ENCODE measurements at regions not wholly inside any gene's neighbourhood (a gene's known extent, or its start where the extent isn't known, plus 50 kb on each side); places are given as distances from the start of the nearest gene placed in this dataset.

DNA sequence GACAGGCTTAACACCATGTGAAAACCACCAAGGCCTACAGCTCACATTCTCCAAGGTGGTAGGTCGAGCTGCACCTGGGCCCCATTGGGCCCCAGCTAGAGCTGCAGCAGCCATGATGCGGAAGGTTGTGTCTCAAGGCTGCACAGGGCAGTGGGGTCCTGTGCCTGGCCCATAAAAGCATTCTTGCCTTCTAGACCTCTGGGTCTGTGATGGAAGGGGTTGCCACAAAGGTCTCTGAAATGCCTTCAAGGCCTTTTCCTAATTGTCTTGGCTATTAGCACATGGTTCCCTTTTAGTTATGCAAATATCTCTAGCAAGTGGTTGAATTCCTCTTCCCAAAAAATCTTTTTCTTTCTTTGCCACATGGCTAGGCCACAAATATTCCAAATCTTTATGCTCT, 52.5 kb upstream of the C11orf58 start:
- DNase-seq, result no peak

DNA sequence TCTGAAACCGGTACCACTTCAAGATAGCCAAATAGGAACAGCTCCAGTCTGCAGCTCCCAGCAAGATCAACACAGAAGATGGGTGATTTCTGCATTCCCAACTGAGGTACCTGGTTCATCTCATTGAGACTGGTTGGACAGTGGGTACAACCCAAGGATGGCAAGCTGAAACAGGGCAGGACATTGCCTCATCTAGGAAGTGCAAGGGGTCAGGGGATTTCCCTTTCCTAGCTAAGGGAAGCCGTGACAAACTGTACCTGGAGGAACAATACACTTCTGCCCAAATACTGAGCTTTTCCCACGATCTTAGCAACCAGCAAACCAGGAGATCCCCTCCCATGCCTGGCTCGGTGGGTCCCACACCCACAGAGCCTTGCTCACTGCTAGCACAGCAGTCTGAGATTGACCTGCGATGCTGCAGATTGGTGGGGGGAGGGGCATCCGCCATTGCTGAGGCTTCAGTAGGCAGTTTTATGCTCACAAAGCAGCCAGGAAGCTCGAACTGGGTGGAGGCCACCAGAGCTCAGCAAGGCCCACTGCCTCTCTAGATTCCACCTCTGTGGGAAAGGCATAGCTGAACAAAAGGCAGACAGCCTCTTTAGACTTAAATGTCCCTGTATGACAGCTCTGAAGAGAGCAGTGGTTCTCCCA, 59.9 kb upstream of the C11orf58 start:
- DNase-seq, result no peak

- no peak for DNase-seq
Measured at GRCh38 chr11:16669799-16670415, 68.5 kb upstream of the C11orf58 start.

GRCh38 chr11:16632295-16633200, 105.9 kb upstream of the C11orf58 start:
- DNase-seq, result no peak

DNA sequence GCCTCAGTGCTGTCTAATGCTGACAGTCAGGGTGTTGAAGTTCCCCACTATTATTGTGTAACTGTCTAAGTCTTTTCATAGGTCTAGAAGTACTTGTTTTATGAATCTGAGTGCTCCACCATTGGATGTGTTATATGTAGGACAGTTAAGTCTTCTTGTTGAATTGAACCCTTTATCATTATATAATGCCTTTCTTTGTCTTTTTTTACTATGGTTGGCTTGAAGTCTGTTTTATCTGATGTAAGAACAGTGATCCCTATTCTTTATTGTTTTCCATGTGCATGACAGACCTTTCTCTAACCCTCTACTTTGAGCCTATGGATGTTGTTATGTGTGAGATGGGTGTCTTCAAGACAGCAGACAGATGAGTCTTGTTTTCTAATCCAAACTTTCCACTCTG, 107.8 kb upstream of the C11orf58 start:
- no peak for DNase-seq

- no peak for DNase-seq
Measured at GRCh38 chr11:16618431-16618830, 120.0 kb upstream of the C11orf58 start.

DNA sequence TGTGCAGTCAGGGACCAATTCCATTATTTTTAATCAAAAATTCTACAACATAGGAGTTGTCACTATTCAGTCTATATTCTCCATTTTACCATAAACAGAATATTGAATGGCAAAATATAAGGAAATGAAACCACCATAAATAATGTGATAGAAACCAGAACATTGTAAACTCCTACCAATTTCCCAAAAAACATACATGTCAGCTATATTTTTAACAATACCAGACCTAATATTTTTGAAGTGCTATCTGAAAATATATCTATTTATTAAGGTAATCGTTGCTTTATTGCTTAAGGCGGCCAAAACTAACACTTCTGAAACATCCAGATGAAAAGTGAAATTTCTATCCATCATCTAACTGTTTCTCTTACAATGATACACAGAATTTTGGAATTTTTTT, 123.0 kb upstream of the C11orf58 start:
- no peak for DNase-seq

GRCh38 chr11:16613512-16614381, 124.7 kb upstream of the C11orf58 start:
- DNase-seq, result peak; percentile 90

- no peak for DNase-seq
Measured at GRCh38 chr11:16613262-16613511, 125.3 kb upstream of the C11orf58 start.

DNA sequence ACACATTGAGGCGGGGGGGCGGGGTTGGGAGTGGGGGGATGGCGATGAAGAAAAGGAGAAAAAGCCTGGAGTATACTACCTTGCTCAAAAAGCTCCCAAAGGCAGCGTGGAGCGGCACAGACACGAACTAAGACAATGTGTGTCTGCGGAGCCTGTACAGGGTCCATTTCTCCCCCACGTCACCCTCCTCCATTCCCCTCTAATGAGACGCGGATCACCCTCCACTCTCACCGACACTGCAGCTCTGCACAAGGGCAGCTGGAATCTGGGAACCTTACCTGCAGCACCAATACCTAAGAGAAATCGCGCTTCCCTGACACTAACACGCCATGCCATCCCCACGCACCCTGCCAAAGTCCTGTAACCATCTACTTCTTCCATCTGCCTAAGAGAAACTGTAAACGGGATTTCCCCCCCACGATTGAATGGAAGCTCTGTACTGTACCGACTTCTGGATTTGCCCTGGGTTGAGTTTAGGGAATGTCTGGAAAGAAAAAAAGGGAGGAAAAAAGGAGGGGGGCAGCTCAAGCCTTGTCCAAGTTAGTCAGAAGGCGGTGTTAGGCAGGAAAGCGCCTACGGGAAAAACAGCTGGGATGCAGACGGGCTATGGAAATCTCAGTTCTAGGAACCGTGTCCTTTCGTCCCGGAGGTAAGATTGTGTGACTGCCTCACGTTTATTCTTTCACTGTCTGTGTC, 125.7 kb upstream of the C11orf58 start:
- peak; percentile 53 for DNase-seq

DNA sequence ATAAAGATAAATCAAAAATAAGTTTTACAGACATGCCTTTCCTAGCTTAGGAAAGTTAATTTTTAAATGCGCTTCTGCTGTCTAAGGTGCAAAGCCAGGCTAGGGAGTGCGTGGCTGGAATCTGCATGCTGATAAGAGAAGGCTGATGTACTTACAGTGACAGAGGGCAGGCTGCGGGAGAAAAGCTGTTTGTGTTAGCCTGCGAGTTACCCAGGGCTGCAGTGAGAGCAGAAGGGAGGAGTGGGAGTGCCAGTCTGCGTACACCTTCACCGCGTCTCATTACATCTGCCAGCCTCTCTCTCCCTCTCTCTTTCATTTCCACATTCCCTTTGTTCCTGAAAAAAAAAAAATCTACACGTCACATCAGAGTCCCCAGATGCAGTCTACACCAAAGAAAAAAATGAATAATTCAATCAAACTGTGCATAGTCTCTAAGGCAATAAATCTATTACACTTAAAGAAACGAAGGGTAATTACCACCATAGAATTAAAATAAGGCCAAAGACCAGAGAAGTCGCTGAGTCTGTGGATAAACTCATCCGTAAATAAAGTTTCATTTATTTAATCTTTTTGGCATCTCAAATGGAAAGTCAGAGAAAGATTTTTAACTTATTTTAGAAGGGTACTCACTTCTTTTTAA, 126.4 kb upstream of the C11orf58 start:
- peak; percentile 69 for DNase-seq

GRCh38 chr11:16611401-16611921, 127.0 kb upstream of the C11orf58 start:
- DNase-seq, result peak; percentile 26

DNA sequence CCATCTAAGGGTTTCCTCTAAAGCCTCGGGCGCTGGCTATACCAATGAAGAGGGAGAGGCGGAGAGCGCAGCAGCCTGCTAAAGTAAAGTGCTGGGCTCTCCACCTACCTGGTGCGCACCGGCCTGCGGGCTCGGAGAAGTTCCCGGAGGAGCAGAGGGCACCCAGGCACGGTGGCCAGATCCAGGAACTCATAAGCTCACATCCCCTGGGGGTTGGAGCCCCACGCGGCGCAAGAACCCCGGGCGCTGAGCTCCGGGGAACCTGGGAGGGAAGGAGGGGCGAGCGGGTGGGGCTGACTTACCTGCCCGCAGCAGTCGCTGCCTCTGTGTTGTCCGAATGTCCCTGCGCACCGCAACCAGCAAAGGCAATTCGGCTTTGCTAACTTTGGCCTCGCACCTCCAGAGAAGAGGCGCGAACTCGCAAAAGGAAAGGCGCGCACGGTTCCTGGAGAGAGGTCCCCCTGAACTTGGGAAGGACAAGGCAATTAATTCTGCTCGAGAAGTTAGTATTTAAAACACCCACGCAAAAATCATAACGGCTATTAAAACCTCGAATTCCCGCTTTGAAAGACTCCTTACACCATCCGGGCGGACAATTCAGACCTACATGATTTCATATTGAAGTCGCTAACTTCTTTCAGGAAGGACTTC, 127.6 kb upstream of the C11orf58 start:
- peak; percentile 7 for DNase-seq

- no peak for DNase-seq
Measured at GRCh38 chr11:16610213-16610737, 128.2 kb upstream of the C11orf58 start.

DNA sequence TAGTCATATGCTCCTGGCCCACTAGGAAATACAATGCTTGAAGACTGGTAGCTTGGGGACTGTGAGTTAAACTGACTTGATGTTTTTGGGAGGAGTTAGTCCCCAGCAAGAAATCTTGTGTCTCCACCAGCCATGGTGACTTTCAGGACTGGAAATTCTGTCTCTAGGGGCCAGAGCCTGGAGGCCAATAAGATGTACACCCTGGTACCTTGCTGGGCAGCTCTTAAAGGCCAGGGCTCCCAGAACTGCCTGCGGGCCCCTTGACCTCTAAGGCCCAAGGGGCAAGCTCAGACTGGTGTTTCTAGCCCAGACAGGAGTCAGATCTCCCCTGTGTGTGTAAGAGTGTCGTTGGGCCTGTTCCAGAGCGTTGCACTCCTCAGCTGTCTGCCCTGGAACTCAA, 128.7 kb upstream of the C11orf58 start:
- DNase-seq, result no peak

GRCh38 chr11:16607675-16608644, 130.5 kb upstream of the C11orf58 start:
- DNase-seq, result peak; percentile 75

GRCh38 chr11:16606784-16607674, 131.4 kb upstream of the C11orf58 start:
- DNase-seq, result peak; percentile 52
